ENCODE measurements at regions not wholly inside any gene's neighbourhood (a gene's known extent, or its start where the extent isn't known, plus 50 kb on each side); places are given as distances from the start of the nearest gene placed in this dataset.

- Histone ChIP-seq H3K23me2 (ENCODE audit: insufficient read length, low read depth, low read length, poor library complexity, severe bottlenecking) (peaks cover 4% of the 10 kb centered on the region), H2BK12ac (ENCODE audit: insufficient read length, low read depth, low read length) (no peak overlapping the region), H2BK15ac (ENCODE audit: low read depth, low read length) (no peak overlapping the region), H3K23ac (ENCODE audit: insufficient read length, low read depth, low read length) (no peak overlapping the region), H2BK5ac (ENCODE audit: insufficient read length, low read length) (no peak overlapping the region), H2BK120ac (ENCODE audit: low read depth, low read length, poor library complexity, severe bottlenecking) (no peak overlapping the region), H4K8ac (replicated peaks; ENCODE audit: insufficient read length, low read depth, low read length) (no peak overlapping the region), H4K20me1 (ENCODE audit: control insufficient read depth, insufficient read depth, insufficient read length) (no peaks in the 10 kb centered on the region), H3K79me2 (ENCODE audit: insufficient read depth, low read length) (no peaks in the 10 kb centered on the region), H4K91ac (ENCODE audit: insufficient read length, low read depth, low read length) (no peak overlapping the region), H4K5ac (ENCODE audit: insufficient read length, low read depth, low read length) (no peak overlapping the region), H3K18ac (ENCODE audit: insufficient read length, low read depth, low read length) (no peak overlapping the region), H3K9me3 (ENCODE audit: control insufficient read depth, low read depth, low read length) (no peaks in the 10 kb centered on the region), H3K4me2 (ENCODE audit: insufficient read depth, insufficient read length, low read length) (no peak overlapping the region), H3K27ac (ENCODE audit: insufficient read length, low read depth, low read length) (no peak overlapping the region), H3K79me1 (ENCODE audit: insufficient read depth, low read depth, low read length, poor library complexity, severe bottlenecking) (no peaks in the 10 kb centered on the region), H2BK20ac (ENCODE audit: low read depth, low read length, poor library complexity, severe bottlenecking) (no peak overlapping the region), H3K14ac (ENCODE audit: insufficient read depth, low read length) (no peak overlapping the region), H3K27me3 (ENCODE audit: insufficient read depth, low read length) (no peaks in the 10 kb centered on the region), H3K4ac (ENCODE audit: low read depth, low read length) (no peak overlapping the region), H3K56ac (ENCODE audit: insufficient read length, low read depth, low read length) (no peak overlapping the region), H3T11ph (ENCODE audit: low read length) (no peak overlapping the region), H3K9ac (ENCODE audit: extremely low read depth, insufficient read length, low read length) (no peak overlapping the region), H2AFZ (ENCODE audit: low read length) (no peak overlapping the region), H3K4me1 (ENCODE audit: insufficient read depth, low read length) (peaks cover 16% of the 10 kb centered on the region), H2AK5ac (ENCODE audit: insufficient read length, low read length) (no peak overlapping the region)
- H3K27me3 Mint-ChIP-seq (ENCODE audit: low read depth): no peaks in the 10 kb centered on the region
- H3K4me1 Mint-ChIP-seq: peaks cover 32% of the 10 kb centered on the region in 2 experiments
- no peak for DNase-seq
- no CpG with 5 or more reads among the region's 11 CpGs for WGBS (ENCODE audit: extremely low coverage, insufficient read length, low lambda C conversion rate)
- H3K9me3 Mint-ChIP-seq: peaks cover 0 to 3% of the 10 kb centered on the region in 2 experiments; a peak in 3 of 5 replicates
- H3K36me3 Mint-ChIP-seq (ENCODE audit: insufficient read depth in 1 of 3, low read depth in 3 of 3): peaks cover 0 to 2% (median 1%) of the 10 kb centered on the region in 3 experiments; a peak in 1 of 7 replicates
- no peak for TF ChIP-seq CTCF (conservative IDR thresholded peaks at IDR 0.05)
- no peak overlapping the region for H3K27ac Mint-ChIP-seq
- H3K4me3 Mint-ChIP-seq: no peak overlapping the region
Observed at GRCh38 chr3:176919836-176920765, 277.2 kb downstream of the TBL1XR1 start.

Measured in H9 (cell line).